IPS-18a (cell line): ENCODE measurements at regions not wholly inside any gene's neighbourhood (a gene's known extent, or its start where the extent isn't known, plus 50 kb on each side); places are given as distances from the start of the nearest gene placed in this dataset.

Source experiments
- H3K27ac ChIP-seq: one replicate; pipeline ENCODE4 v1.5.1; 2013; ENCODE audit warnings: low read length
- H3K27me3 ChIP-seq: one replicate; pipeline ENCODE4 v1.6.1; 2013; ENCODE audit warnings: mild to moderate bottlenecking, low read length; ENCODE audit not compliant: control insufficient read depth, insufficient read depth
- H3K36me3 ChIP-seq: one replicate; pipeline ENCODE4 v1.6.1; 2013; ENCODE audit warnings: low read depth, low read length; ENCODE audit not compliant: control insufficient read depth
- H3K4me1 ChIP-seq: one replicate; pipeline ENCODE4 v1.6.1; 2013; ENCODE audit warnings: low read depth, low read length; ENCODE audit not compliant: control insufficient read depth
- H3K4me3 ChIP-seq: one replicate; pipeline ENCODE4 v1.5.1; 2013; ENCODE audit warnings: low read length
- H3K9ac ChIP-seq: one replicate; pipeline ENCODE4 v1.6.1; 2013; ENCODE audit warnings: mild to moderate bottlenecking, low read length, moderate library complexity
- H3K9me3 ChIP-seq: one replicate; pipeline ENCODE4 v1.6.1; 2013; ENCODE audit warnings: low read depth, low read length; ENCODE audit not compliant: control insufficient read depth

DNA sequence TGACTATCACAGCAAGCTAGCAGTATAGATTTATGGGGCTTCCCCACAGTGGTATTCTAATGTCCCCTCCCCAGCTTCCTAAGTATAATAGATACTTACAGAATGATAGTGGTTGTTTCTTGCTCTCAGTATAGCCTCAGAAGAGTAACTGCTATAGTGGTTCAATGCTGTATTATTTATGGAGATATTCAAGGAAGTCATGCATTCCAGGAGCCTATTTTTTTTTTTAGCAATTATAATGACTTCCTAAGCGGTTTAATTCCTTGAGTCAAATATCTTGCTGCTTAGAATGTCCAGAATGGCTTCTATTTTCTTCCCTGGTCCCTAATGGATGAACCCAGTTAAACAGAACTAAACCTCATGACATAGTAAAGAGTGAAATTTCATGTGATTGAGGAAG is 451.5 kb upstream of the SEMA3D start:
- Histone ChIP-seq H3K9me3 (no peaks in the 10 kb centered on the region), H3K27ac (no peak overlapping the region), H3K27me3 (no peaks in the 10 kb centered on the region), H3K9ac (no peak overlapping the region), H3K36me3 (no peaks in the 10 kb centered on the region), H3K4me3 (no peak overlapping the region), H3K4me1 (no peaks in the 10 kb centered on the region)

DNA sequence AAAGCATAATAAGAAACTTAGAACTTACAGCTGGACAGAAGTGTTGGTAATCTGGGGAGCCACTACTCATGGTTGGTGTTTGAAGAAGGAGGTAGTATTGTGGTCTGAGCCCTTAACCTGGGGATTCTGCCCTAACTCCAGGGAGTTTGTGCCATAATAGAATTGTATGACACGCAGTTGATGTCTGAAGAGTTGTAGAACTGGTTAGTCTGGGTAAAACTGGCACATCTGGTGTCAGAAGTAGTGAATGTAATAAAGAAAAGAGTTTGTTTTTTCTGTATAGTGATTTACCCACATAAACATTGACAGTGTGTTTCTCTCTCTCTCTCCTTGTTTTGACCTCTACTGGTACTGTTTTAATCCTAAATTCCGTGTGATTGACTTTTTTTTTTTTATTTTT is 448.1 kb upstream of the SEMA3D start:
- no peaks in the 10 kb centered on the region for H3K36me3 ChIP-seq
- no peak overlapping the region for H3K9ac ChIP-seq
- H3K4me3 ChIP-seq: no peak overlapping the region
- no peak overlapping the region for H3K27ac ChIP-seq
- peaks cover 7% of the 10 kb centered on the region for H3K4me1 ChIP-seq
- no peaks in the 10 kb centered on the region for H3K9me3 ChIP-seq
- no peaks in the 10 kb centered on the region for H3K27me3 ChIP-seq

DNA sequence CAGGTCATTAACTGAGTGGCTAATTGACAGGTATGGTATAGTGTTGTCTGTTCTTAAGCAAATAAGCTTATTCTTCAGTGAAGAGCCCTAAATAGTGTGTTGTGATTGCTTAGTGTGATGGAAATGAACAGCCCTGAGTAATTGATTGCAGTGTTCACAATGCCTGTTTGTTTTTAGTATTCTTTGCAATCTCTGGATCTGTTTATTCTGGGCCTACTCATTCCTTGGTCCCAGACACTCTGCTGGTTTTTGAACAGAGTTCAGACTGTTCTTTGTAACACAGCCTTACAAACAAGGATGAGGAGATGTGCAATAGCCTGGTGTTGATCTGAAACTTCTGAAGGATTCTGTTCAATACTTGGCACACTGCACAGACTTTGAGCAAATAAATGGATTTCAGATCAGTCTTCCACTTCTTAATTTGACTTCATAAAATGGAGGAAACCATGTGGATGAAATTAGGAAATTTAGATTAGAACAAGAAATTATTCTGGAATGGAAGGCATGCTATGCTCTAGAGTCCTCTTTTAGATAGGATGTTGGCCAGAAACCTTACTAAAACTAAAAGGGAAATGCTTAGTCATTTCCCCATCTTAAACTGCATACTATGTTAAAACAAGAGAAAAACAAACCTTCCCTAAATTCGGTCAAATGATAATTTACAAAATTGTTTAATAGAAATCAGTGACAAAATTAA is 444.2 kb upstream of the SEMA3D start:
- peaks cover 7% of the 10 kb centered on the region for H3K4me1 ChIP-seq
- no peaks in the 10 kb centered on the region for H3K36me3 ChIP-seq
- H3K27ac ChIP-seq: no peak overlapping the region
- no peaks in the 10 kb centered on the region for H3K9me3 ChIP-seq
- H3K9ac ChIP-seq: no peak overlapping the region
- H3K27me3 ChIP-seq: no peaks in the 10 kb centered on the region
- H3K4me3 ChIP-seq: no peak overlapping the region

DNA sequence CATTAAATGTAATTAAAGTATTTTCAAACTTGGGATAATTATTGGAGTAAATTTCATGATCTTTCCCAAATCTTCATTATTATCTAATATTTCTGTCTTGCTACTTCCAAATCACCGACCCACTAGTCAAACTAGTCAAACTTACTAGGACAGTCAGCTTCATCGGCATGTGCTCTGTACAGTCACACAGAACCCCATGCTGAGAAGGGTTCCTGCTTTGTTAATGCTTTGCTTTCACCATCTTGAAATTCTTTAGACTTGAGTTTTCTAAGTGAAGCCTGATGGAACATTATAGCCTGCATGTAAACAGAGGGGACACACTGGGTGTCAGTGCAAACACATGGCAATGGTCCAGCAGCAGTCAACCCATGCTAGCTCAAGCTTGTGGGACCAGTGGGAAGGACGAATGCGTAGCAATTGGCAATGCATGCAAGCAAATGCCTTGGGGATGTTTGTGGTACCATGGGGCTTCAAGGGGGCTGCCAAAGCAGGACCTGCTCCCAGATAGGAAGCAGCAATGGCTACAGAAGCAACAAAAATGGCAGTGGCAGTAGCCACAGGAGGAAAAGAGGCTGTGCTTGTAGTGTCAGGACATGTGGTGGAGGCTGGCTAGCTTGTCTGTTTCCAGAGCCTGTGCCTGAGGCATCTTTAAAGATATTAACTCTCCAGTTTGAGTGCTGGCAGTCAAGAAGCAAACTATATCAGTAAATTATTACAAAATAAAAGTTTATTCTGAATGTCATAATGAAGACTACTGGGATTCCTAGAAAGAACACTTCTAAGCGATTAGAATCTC is 441.1 kb upstream of the SEMA3D start:
- peaks cover 7% of the 10 kb centered on the region for H3K4me1 ChIP-seq
- H3K27ac ChIP-seq: no peak overlapping the region
- H3K9ac ChIP-seq: no peak overlapping the region
- H3K27me3 ChIP-seq: no peaks in the 10 kb centered on the region
- H3K4me3 ChIP-seq: no peak overlapping the region
- H3K9me3 ChIP-seq: no peaks in the 10 kb centered on the region
- no peaks in the 10 kb centered on the region for H3K36me3 ChIP-seq

DNA sequence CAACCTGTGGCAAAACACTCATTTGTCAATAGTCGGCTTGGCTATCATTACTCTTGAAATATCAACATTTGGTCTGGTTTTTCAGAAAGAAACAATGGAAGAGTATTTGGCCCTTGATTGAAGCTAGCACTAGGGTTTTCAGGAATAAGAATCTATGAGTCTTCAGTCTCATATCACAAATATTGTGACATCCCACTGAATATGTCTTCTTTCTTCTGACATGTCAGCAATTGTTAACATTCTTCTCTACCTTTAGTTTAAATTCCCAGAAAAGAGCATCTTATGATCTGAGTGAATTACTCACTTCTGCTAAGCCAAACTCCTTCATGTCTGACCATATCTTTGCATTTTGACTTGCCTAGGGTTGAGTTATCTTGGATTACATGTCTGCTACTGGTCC is 435.2 kb upstream of the SEMA3D start:
- H3K4me1 ChIP-seq: no peaks in the 10 kb centered on the region
- no peak overlapping the region for H3K27ac ChIP-seq
- no peaks in the 10 kb centered on the region for H3K36me3 ChIP-seq
- no peaks in the 10 kb centered on the region for H3K27me3 ChIP-seq
- no peak overlapping the region for H3K9ac ChIP-seq
- H3K4me3 ChIP-seq: no peak overlapping the region
- no peaks in the 10 kb centered on the region for H3K9me3 ChIP-seq

DNA sequence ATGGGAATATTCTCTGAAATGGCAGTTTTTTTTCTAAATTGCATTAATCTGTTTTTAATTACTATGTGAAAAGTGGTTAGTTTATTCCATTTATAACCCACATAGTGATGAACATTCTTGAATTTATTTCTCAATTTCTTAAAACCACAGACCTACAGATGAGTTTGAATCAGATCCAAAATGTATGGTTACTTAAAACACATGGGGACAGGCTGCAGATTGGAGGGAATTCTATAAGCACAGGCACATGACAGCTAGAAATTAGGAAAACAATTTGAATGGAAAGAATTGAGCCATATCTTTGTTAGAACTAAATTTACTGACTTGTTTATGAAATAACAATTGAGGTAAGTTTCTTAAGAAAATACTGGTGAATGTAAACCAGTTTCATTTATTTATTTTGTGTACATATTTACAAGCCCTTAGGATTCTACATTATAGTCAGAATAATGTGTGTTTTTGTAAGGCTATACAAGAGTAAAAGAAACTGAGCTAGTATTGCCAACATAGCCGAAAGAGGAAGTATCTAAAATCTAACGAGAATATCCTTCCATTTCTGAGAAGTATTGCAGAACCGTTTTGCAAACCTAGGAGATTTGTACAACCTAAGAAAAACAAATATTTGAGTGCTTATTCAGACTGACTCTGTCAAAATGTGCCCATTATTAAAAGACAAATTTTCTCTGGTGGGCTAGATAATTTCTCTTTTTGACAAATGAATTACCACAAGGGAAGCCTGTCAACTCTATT is 434.3 kb upstream of the SEMA3D start:
- Histone ChIP-seq H3K4me3 (no peak overlapping the region), H3K9me3 (no peaks in the 10 kb centered on the region), H3K36me3 (no peaks in the 10 kb centered on the region), H3K27ac (no peak overlapping the region), H3K4me1 (no peaks in the 10 kb centered on the region), H3K9ac (no peak overlapping the region), H3K27me3 (no peaks in the 10 kb centered on the region)

DNA sequence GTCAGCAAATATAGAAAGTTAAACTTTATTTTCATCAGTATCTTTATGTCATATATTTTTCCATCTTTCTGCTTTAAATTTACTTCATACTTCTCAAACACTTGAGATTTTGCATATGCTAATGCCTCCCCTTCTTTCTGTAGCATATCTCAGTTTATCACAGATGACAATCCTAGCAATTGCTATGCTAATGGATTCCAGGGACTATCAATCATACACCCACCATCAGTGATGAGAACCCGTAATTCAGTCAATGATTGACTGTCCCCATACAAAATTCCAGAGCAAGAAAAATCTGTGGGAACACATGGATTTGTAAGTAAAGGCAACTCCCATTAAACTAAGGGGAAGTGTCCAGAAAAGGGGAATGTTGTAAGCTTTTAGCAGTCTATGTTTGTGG is 432.4 kb upstream of the SEMA3D start:
- Histone ChIP-seq H3K9ac (no peak overlapping the region), H3K36me3 (no peaks in the 10 kb centered on the region), H3K27ac (no peak overlapping the region), H3K4me1 (no peaks in the 10 kb centered on the region), H3K27me3 (no peaks in the 10 kb centered on the region), H3K4me3 (no peak overlapping the region), H3K9me3 (no peaks in the 10 kb centered on the region)

DNA sequence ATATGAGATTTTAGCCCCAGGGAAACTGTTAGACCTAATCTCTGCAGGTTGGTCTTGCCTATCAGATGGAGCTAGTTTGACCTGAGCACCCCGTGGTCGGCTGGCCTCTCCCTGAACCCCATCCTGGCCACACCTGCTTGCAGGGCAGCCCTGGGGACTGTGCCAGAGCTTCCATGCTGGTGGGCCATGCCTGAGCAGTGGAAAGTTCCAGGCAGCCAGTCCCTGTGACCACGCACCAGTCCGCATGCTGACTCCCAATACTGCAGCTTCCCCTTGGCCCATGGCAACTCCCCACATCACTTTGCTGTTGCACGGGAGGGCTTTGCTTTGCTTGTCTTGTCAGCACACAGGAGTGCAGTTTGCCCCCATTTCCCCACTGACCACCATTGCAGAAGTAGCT is 427.8 kb upstream of the SEMA3D start:
- Histone ChIP-seq H3K4me3 (no peak overlapping the region), H3K9me3 (no peaks in the 10 kb centered on the region), H3K27me3 (no peaks in the 10 kb centered on the region), H3K9ac (no peak overlapping the region), H3K4me1 (no peaks in the 10 kb centered on the region), H3K27ac (no peak overlapping the region), H3K36me3 (no peaks in the 10 kb centered on the region)

DNA sequence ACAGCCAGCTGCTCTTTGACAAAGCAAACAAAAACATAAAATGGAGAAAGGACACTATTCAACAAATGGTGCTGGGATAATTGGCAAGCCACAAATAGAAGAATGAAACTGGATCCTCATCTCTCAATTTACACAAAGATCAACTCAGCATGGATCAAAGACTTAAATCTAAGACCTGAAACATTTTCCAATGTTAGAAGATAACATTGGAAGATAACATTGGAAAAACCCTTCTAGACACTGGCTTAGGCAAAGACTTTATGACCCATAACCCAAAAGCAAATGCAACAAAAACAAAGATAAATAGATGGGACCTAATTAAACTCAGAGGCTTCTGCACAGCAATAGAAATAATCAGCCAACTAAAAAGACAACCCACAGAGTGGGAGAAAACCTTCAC is 425.7 kb upstream of the SEMA3D start:
- H3K4me3 ChIP-seq: no peak overlapping the region
- no peaks in the 10 kb centered on the region for H3K9me3 ChIP-seq
- no peak overlapping the region for H3K9ac ChIP-seq
- no peaks in the 10 kb centered on the region for H3K36me3 ChIP-seq
- no peaks in the 10 kb centered on the region for H3K4me1 ChIP-seq
- H3K27me3 ChIP-seq: no peaks in the 10 kb centered on the region
- H3K27ac ChIP-seq: no peak overlapping the region

DNA sequence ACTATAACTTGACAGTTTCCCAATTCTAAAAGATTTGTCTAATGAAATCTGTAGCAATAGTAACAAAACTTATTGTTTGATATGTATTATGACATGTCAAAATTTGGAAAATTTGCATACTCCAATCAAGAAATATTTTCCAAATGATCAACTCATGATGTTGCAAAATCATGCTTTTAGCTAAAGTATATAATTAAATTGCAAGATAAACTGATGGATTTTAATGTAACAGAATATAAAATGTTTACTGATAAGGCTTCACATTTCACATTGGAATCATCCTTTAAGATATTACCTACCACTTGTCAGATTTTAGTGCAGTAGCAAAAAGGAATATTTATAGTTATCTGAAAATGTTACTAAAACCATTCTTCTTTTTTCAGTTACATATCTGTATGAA is 421.9 kb upstream of the SEMA3D start:
- Histone ChIP-seq H3K27ac (no peak overlapping the region), H3K4me1 (no peaks in the 10 kb centered on the region), H3K4me3 (no peak overlapping the region), H3K9me3 (no peaks in the 10 kb centered on the region), H3K27me3 (no peaks in the 10 kb centered on the region), H3K9ac (no peak overlapping the region), H3K36me3 (no peaks in the 10 kb centered on the region)

DNA sequence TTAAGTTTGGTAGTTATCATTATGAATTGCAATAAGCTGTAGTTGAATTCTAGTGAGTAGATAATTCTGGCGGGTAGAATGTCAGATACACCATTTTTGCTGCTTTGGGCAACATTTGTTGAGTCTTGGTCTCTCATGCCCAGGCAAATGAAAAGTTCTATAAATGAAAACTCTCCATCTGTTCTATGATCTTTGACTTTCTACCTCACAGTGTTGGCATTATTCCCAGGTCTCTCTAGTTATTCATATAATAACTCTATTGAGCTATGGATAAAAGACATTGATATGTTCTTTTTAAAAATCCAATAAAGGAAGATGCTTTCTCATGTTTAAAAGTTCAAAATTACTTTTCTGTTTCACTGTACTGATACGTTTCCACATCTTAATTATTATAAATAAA is 415.3 kb upstream of the SEMA3D start:
- no peaks in the 10 kb centered on the region for H3K36me3 ChIP-seq
- H3K27me3 ChIP-seq: no peaks in the 10 kb centered on the region
- no peak overlapping the region for H3K27ac ChIP-seq
- no peaks in the 10 kb centered on the region for H3K9me3 ChIP-seq
- H3K9ac ChIP-seq: no peak overlapping the region
- H3K4me1 ChIP-seq: peaks cover 12% of the 10 kb centered on the region
- no peak overlapping the region for H3K4me3 ChIP-seq
